Spleen (tissue), 7 donors: ENCODE measurements at regions not wholly inside any gene's neighbourhood (a gene's known extent, or its start where the extent isn't known, plus 50 kb on each side); places are given as distances from the start of the nearest gene placed in this dataset.

Source experiments
- POLR2A ChIP-seq, 3 donors: fragments of 450-650 bp; IDR thresholded peaks; one replicate each; pipeline ENCODE4 v1.5.1; 2017; ENCODE audit warnings: antibody characterized with exemption in 3 of 3, mild to moderate bottlenecking in 1 of 3
- TF ChIP-seq, protein P1 (sequence below), 11 experiments: fragments of 200-600 bp in 7 of 11; fragments of 450-650 bp in 4 of 11; sonication (generic) in 4 of 11; IDR thresholded peaks in 8 of 11; conservative IDR thresholded peaks in 3 of 11; 1 replicate in 7 of 11; 2 replicates in 4 of 11; pipeline versions ENCODE4 v1.4.0 to v1.8.0; 2016 to 2021; ENCODE audit warnings: antibody characterized with exemption in 11 of 11, inconsistent platforms in 4 of 11, mild to moderate bottlenecking in 1 of 11
- donor health status: DM: no; HTN: no; CAD: no; lungs with moderate emphysema.
- donor health status: DM: no; HTN: no; CAD: no.
- donor health status: DM: no; HTN: no; CAD: no.

GRCh38 chr13:30038884-30039283 is 188.5 kb upstream of the UBL3 start:
- TF ChIP-seq, protein P1, sequence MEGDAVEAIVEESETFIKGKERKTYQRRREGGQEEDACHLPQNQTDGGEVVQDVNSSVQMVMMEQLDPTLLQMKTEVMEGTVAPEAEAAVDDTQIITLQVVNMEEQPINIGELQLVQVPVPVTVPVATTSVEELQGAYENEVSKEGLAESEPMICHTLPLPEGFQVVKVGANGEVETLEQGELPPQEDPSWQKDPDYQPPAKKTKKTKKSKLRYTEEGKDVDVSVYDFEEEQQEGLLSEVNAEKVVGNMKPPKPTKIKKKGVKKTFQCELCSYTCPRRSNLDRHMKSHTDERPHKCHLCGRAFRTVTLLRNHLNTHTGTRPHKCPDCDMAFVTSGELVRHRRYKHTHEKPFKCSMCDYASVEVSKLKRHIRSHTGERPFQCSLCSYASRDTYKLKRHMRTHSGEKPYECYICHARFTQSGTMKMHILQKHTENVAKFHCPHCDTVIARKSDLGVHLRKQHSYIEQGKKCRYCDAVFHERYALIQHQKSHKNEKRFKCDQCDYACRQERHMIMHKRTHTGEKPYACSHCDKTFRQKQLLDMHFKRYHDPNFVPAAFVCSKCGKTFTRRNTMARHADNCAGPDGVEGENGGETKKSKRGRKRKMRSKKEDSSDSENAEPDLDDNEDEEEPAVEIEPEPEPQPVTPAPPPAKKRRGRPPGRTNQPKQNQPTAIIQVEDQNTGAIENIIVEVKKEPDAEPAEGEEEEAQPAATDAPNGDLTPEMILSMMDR (IDR thresholded peaks at IDR 0.05 in 8 of 11, conservative IDR thresholded peaks at IDR 0.05 in 3 of 11) = no peak
- no peak for TF ChIP-seq POLR2A (IDR thresholded peaks at IDR 0.05)
